ENCODE measurements at regions not wholly inside any gene's neighbourhood (a gene's known extent, or its start where the extent isn't known, plus 50 kb on each side); places are given as distances from the start of the nearest gene placed in this dataset.

- H4K20me1 ChIP-seq (ENCODE audit: insufficient read depth): no peaks in the 10 kb centered on the region
- H3K9ac ChIP-seq: no peak overlapping the region
- H3K9me3 ChIP-seq: no peaks in the 10 kb centered on the region
- POLR2A ChIA-PET: no interaction called here
- H3K79me2 ChIP-seq (ENCODE audit: insufficient read depth): no peaks in the 10 kb centered on the region
- no peak overlapping the region for H3K4me2 ChIP-seq
- H3K36me3 ChIP-seq (replicated peaks in 1 of 2; ENCODE audit: control insufficient read depth in 1 of 2, insufficient read depth in 2 of 2, low read length in 1 of 2): no peaks in the 10 kb centered on the region
- H3K27me3 ChIP-seq (ENCODE audit: insufficient read depth): no peaks in the 10 kb centered on the region
- H3F3A ChIP-seq (replicated peaks; ENCODE audit: insufficient read depth): no peaks in the 10 kb centered on the region
- CTCF ChIA-PET: interaction anchor here (5.2 kb wide), 1 partner anchor 278 kb away, joined by 149 read pairs; no protein-coding TSS in a partner anchor
- H3K27ac ChIP-seq (ENCODE audit: low read depth in 2 of 2, low read length in 1 of 2): no peak overlapping the region
- TF ChIP-seq SMC3 (IDR thresholded peaks at IDR 0.05; ENCODE audit: low read depth, low read length) (no peak), JUND (IDR thresholded peaks at IDR 0.05) (no peak), RCOR1 (IDR thresholded peaks at IDR 0.05; ENCODE audit: low read length) (no peak), NFIC (IDR thresholded peaks at IDR 0.05; ENCODE audit: borderline replicate concordance) (no peak), FOXJ3 (CRISPR knock-in tag; IDR thresholded peaks at IDR 0.05) (no peak), MAX (IDR thresholded peaks at IDR 0.05; ENCODE audit: low read depth) (no peak)
- DNase-seq: no peak
- H3K4me3 ChIP-seq (ENCODE audit: low read depth in 2 of 2, low read length in 1 of 2): no peak overlapping the region
- 71% methylated on average over 1 of the region's 1 CpG for WGBS (ENCODE audit: low lambda C conversion rate)
- peaks cover 0 to 4% of the 10 kb centered on the region in 2 experiments; a peak in 2 of 4 replicates for H3K4me1 ChIP-seq (ENCODE audit: control insufficient read depth in 1 of 2, insufficient read depth in 2 of 2, low read depth in 1 of 2, low read length in 1 of 2)
- H2AFZ ChIP-seq (ENCODE audit: low read depth): no peak overlapping the region
- no peaks in the 10 kb centered on the region for H3K9me2 ChIP-seq
Observed at GRCh38 chr7:137172105-137172590, 171.4 kb downstream of the PTN start.

DNA sequence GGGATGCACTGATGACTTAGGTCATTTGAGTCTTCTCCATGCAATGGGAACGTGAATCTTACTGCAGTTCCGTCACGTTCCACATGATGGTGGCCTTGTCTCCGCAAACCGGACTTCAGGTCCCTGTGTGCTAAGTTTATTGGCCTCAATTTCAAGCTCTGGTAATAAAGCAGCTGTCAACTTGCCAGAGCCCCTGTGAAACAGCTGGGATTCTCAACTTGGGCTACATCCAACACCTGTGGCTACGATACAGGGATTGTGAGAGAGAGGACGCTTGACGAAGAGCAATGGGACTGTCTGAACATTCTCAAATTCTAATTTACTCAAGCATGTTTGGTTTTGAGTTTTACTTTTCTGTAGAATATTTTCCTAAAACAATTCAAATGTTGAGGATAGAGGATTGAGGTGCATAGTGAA, 174.2 kb downstream of the PTN start:
- no peaks in the 10 kb centered on the region for H3K36me3 ChIP-seq (replicated peaks in 1 of 2; ENCODE audit: control insufficient read depth in 1 of 2, insufficient read depth in 2 of 2, low read length in 1 of 2)
- no peaks in the 10 kb centered on the region for H4K20me1 ChIP-seq (ENCODE audit: insufficient read depth)
- H3F3A ChIP-seq (replicated peaks; ENCODE audit: insufficient read depth): no peaks in the 10 kb centered on the region
- no peak overlapping the region for H3K9ac ChIP-seq
- no peaks in the 10 kb centered on the region for H3K27me3 ChIP-seq (ENCODE audit: insufficient read depth)
- ChIA-PET POLR2A (no interaction called here), CTCF (interaction anchor here (0.6 to 5.2 kb wide), 83 partner anchors 8 to 1507 kb away, joined by 3 to 149 read pairs (median 4); partner anchors contain the start of genes PTN and STMP1)
- H3K9me3 ChIP-seq: no peaks in the 10 kb centered on the region
- no peak overlapping the region for H3K27ac ChIP-seq (ENCODE audit: low read depth in 2 of 2, low read length in 1 of 2)
- no peak for TF ChIP-seq RFX5 (IDR thresholded peaks at IDR 0.05; ENCODE audit: low read length)
- TF ChIP-seq, protein P1, sequence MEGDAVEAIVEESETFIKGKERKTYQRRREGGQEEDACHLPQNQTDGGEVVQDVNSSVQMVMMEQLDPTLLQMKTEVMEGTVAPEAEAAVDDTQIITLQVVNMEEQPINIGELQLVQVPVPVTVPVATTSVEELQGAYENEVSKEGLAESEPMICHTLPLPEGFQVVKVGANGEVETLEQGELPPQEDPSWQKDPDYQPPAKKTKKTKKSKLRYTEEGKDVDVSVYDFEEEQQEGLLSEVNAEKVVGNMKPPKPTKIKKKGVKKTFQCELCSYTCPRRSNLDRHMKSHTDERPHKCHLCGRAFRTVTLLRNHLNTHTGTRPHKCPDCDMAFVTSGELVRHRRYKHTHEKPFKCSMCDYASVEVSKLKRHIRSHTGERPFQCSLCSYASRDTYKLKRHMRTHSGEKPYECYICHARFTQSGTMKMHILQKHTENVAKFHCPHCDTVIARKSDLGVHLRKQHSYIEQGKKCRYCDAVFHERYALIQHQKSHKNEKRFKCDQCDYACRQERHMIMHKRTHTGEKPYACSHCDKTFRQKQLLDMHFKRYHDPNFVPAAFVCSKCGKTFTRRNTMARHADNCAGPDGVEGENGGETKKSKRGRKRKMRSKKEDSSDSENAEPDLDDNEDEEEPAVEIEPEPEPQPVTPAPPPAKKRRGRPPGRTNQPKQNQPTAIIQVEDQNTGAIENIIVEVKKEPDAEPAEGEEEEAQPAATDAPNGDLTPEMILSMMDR (IDR thresholded peaks at IDR 0.05): peak; percentile 92
- 0 out of 2 replicates have a peak, but pooled peaks have one; percentile 44 for TF ChIP-seq FOXJ3 (CRISPR knock-in tag; IDR thresholded peaks at IDR 0.05)
- no peak for TF ChIP-seq MEF2A (IDR thresholded peaks at IDR 0.05; ENCODE audit: borderline replicate concordance, low read depth)
- peak; percentile 91 for TF ChIP-seq RCOR1 (IDR thresholded peaks at IDR 0.05; ENCODE audit: low read length)
- TF ChIP-seq PBX3 (IDR thresholded peaks at IDR 0.05): no peak
- peak; percentile 64; the same call in 1 of the 2 replicates for TF ChIP-seq MXI1 (IDR thresholded peaks at IDR 0.05; ENCODE audit: low read depth, low read length)
- TF ChIP-seq GATA2 (CRISPR knock-in tag; IDR thresholded peaks at IDR 0.05): peak; percentile 36; the same call in 1 of the 2 replicates
- TF ChIP-seq TCF12 (IDR thresholded peaks at IDR 0.05): peak; percentile 38; the same call in 1 of the 2 replicates
- peak; percentile 89 for TF ChIP-seq CHD2 (IDR thresholded peaks at IDR 0.05; ENCODE audit: low read length, partially characterized antibody)
- peak in 1 of 2 experiments; percentile 69; a peak in 2 of 4 replicates for TF ChIP-seq EP300 (IDR thresholded peaks at IDR 0.05; ENCODE audit: borderline replicate concordance in 1 of 2, low read depth in 1 of 2, low read length in 1 of 2)
- TF ChIP-seq SMC3 (IDR thresholded peaks at IDR 0.05; ENCODE audit: low read depth, low read length): peak; percentile 98
- no peak for TF ChIP-seq ELF1 (IDR thresholded peaks at IDR 0.05)
- no peak for TF ChIP-seq FOXM1 (IDR thresholded peaks at IDR 0.05; ENCODE audit: low read depth)
- peak; percentile 100 for TF ChIP-seq RAD21 (IDR thresholded peaks at IDR 0.05; ENCODE audit: low read length)
- DNase-seq: peak; percentile 83
- peak overlapping the region; percentile 3; the same call in 1 of the 2 replicates for H2AFZ ChIP-seq (ENCODE audit: low read depth)
- H3K4me2 ChIP-seq: 0 out of 2 replicates have a peak overlapping the region, but pooled peaks have one; percentile 29
- 9% methylated on average over 8 of the region's 8 CpGs for WGBS (ENCODE audit: low lambda C conversion rate)
- no peaks in the 10 kb centered on the region for H3K9me2 ChIP-seq
- H3K79me2 ChIP-seq (ENCODE audit: insufficient read depth): no peaks in the 10 kb centered on the region
- peaks cover 0 to 4% of the 10 kb centered on the region in 2 experiments; a peak in 2 of 4 replicates for H3K4me1 ChIP-seq (ENCODE audit: control insufficient read depth in 1 of 2, insufficient read depth in 2 of 2, low read depth in 1 of 2, low read length in 1 of 2)
- H3K4me3 ChIP-seq (ENCODE audit: low read depth in 2 of 2, low read length in 1 of 2): no peak overlapping the region
